ENCODE measurements at regions not wholly inside any gene's neighbourhood (a gene's known extent, or its start where the extent isn't known, plus 50 kb on each side); places are given as distances from the start of the nearest gene placed in this dataset.
"Not testable (repeated sequence)": the region's sequence is repeated elsewhere in the genome, so short reads cannot be mapped to it uniquely, and the experiment has no call there.

- TF ChIP-seq ZFP36L1 (CRISPR knock-in tag; IDR thresholded peaks at IDR 0.05) (no peak), CSRNP1 (CRISPR knock-in tag; IDR thresholded peaks at IDR 0.05) (no peak), KMT2B (CRISPR knock-in tag; IDR thresholded peaks at IDR 0.05) (no peak), ZNF326 (CRISPR knock-in tag; IDR thresholded peaks at IDR 0.05; ENCODE audit: borderline replicate concordance) (no peak)
Measured at GRCh38 chr18:30439174-30439573, 603.4 kb downstream of the DSC3 start (continued).

GRCh38 chr18:30432349-30432748 is 610.2 kb downstream of the DSC3 start:
- TF ChIP-seq RARG (CRISPR knock-in tag; IDR thresholded peaks at IDR 0.05; ENCODE audit: low read depth) (no peak), ADNP (CRISPR knock-in tag; IDR thresholded peaks at IDR 0.05) (no peak), ZNF124 (CRISPR knock-in tag; IDR thresholded peaks at IDR 0.05) (no peak), ZNF720 (CRISPR knock-in tag; IDR thresholded peaks at IDR 0.05) (no peak), RNF2 (conservative IDR thresholded peaks at IDR 0.05; ENCODE audit: low read depth) (no peak), NONO (IDR thresholded peaks at IDR 0.05) (no peak), NONO (CRISPR knock-in tag; conservative IDR thresholded peaks at IDR 0.05) (no peak), CBX1 (IDR thresholded peaks at IDR 0.05; ENCODE audit: low read depth) (no peak), RAD51 (IDR thresholded peaks at IDR 0.05; ENCODE audit: borderline replicate concordance) (no peak), NCOA1 (CRISPR knock-in tag; IDR thresholded peaks at IDR 0.05) (no peak), HNRNPUL1 (IDR thresholded peaks at IDR 0.05; ENCODE audit: low read depth, low read length) (no peak), KDM6A (CRISPR knock-in tag; IDR thresholded peaks at IDR 0.05; ENCODE audit: low read depth) (no peak), ZNF776 (CRISPR knock-in tag; IDR thresholded peaks at IDR 0.05) (no peak), ZNF484 (CRISPR knock-in tag; IDR thresholded peaks at IDR 0.05; ENCODE audit: borderline replicate concordance, low read depth) (no peak)
- Histone ChIP-seq H3K4me3 (replicated peaks in 1 of 3; ENCODE audit: insufficient read depth in 1 of 3, low read depth in 2 of 3, low read length in 3 of 3) (no peak overlapping the region), H3K36me3 (replicated peaks in 1 of 2; ENCODE audit: control insufficient read depth in 1 of 2, insufficient read depth in 2 of 2, low read length in 2 of 2) (no peaks in the 10 kb centered on the region), H3K27ac (ENCODE audit: extremely low read length, insufficient read depth, low read length) (no peak overlapping the region), H2AFZ (ENCODE audit: low read length) (no peak overlapping the region), H3K27me3 (ENCODE audit: control insufficient read depth in 1 of 2, insufficient read depth in 2 of 2, low read length in 2 of 2) (no peaks in the 10 kb centered on the region), H3K9ac (ENCODE audit: insufficient read depth, low read depth, low read length) (no peak overlapping the region), H4K20me1 (ENCODE audit: insufficient read depth, low read length) (no peaks in the 10 kb centered on the region), H3K79me2 (ENCODE audit: insufficient read depth, low read length) (no peaks in the 10 kb centered on the region), H3K9me3 (ENCODE audit: low read length) (no peaks in the 10 kb centered on the region), H3K4me2 (ENCODE audit: low read depth, low read length) (no peak overlapping the region), H3K4me1 (ENCODE audit: insufficient read depth, low read length) (no peaks in the 10 kb centered on the region)
- in situ Hi-C loops (cut with HindIII; ENCODE audit: extremely low pct_ligation_motif_present, low pct_unique_long_range_greater_than_20kb) (no loop called here), intact Hi-C loops (cut with micrococcal nuclease; ENCODE audit: unreplicated experiment) (no loop called here)
- no TSS peak for BruUV-seq (replicated peaks)
- ChIA-PET POLR2A (no interaction called here), CTCF (ENCODE audit: low intra/inter-chr PET ratio, low total read pairs) (no interaction called here)
- 4% methylated on average over 2 of the region's 2 CpGs for WGBS (ENCODE audit: low lambda C conversion rate)
- FAIRE-seq: no peak
- no peak for DNase-seq (ENCODE audit: low spot score)
- ATAC-seq: no peak

- H3K36me3 ChIP-seq (replicated peaks in 1 of 2; ENCODE audit: control insufficient read depth in 1 of 2, insufficient read depth in 2 of 2, low read length in 2 of 2); H2AFZ ChIP-seq (ENCODE audit: low read length); in situ Hi-C loops (cut with HindIII; ENCODE audit: extremely low pct_ligation_motif_present, low pct_unique_long_range_greater_than_20kb); FAIRE-seq; H3K9ac ChIP-seq (ENCODE audit: insufficient read depth, low read depth, low read length); BruUV-seq (replicated peaks); H3K4me3 ChIP-seq (replicated peaks in 1 of 3; ENCODE audit: insufficient read depth in 1 of 3, low read depth in 2 of 3, low read length in 3 of 3); H3K4me2 ChIP-seq (ENCODE audit: low read depth, low read length); POLR2A ChIA-PET; H3K9me3 ChIP-seq (ENCODE audit: low read length); DNase-seq (ENCODE audit: low spot score); H3K27ac ChIP-seq (ENCODE audit: extremely low read length, insufficient read depth, low read length); H3K4me1 ChIP-seq (ENCODE audit: insufficient read depth, low read length); intact Hi-C loops (cut with micrococcal nuclease; ENCODE audit: unreplicated experiment); ATAC-seq; H3K79me2 ChIP-seq (ENCODE audit: insufficient read depth, low read length); H4K20me1 ChIP-seq (ENCODE audit: insufficient read depth, low read length); H3K27me3 ChIP-seq (ENCODE audit: control insufficient read depth in 1 of 2, insufficient read depth in 2 of 2, low read length in 2 of 2); CTCF ChIA-PET (ENCODE audit: low intra/inter-chr PET ratio, low total read pairs): not testable (repeated sequence)
- WGBS (ENCODE audit: low lambda C conversion rate): 61% methylated on average over 11 of the region's 11 CpGs
Measured at GRCh38 chr18:30419399-30419798, 623.1 kb downstream of the DSC3 start.
